ENCODE measurements at regions not wholly inside any gene's neighbourhood (a gene's known extent, or its start where the extent isn't known, plus 50 kb on each side); places are given as distances from the start of the nearest gene placed in this dataset.
A peak's percentile ranks its signal among the peaks of the same experiment; 100 is the strongest.
"Not testable (repeated sequence)": the region's sequence is repeated elsewhere in the genome, so short reads cannot be mapped to it uniquely, and the experiment has no call there.

DNA sequence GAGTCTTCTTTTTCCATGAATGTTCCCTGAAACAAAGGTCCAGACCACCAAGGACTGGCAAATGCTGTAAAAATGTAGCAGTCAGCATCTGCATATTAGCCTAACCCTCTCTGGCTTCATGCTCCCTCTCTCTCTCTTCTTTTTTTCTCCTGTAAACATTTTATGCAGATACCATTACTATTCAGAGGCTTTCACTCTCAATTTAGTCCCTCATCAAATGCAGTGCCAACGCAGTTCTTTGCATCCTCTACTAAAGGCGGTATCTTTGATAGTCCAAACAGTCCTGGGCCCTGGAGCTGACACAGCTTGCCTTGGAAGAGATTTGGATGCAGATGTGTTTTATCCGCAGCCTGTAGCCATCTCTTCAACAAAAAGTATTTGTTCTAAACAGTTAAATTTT, 167.1 kb upstream of the MMS22L start:
- no peak for DNase-seq (ENCODE audit: low read depth in 2 of 2)

- no peak for DNase-seq (ENCODE audit: low read depth in 2 of 2)
Measured at GRCh38 chr6:97456070-97456469, 173.1 kb upstream of the MMS22L start.

DNA sequence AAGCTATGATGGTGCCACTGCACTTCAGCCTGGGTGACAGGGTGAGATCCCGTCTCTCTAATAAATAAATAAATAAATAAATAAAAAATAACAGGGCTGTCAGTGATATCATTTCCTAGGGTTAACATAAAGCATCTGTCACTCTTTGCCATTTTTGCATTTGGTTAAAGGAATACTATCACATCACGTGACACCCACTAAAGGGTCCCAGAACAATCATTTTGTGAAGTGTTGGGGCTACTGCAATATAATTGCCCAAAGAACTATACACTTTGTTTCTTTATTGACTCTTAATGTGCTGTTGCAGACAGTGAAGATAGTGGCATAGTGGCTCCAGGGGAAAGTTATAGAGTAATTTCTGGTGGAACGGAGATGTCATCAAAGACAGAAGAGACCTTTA, 176.5 kb upstream of the MMS22L start:
- DNase-seq (ENCODE audit: low read depth in 2 of 2): no peak

DNA sequence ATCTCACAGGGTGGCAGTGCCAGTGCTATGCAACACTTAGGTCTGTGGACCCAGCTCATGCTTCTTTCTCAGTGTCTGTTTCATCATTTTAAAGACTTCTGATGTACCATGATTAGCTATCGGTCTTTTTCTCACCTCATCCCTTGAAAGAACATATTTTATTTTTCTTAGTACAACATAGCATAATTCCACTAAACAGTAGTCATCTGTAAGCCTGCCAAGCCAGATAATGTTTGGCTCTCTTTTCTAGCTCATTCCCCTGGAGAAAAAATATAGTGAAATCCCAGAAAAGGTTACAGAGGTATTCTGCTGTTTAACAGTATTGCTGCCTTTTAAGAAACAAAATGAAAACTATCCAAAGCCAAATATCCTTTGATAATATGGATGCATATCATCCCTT, 177.0 kb upstream of the MMS22L start:
- DNase-seq (ENCODE audit: low read depth in 2 of 2): no peak

- DNase-seq (ENCODE audit: low read depth in 2 of 2): no peak
Measured at GRCh38 chr6:97460394-97461080, 177.5 kb upstream of the MMS22L start.

GRCh38 chr6:97461218-97461617, 178.2 kb upstream of the MMS22L start:
- no peak for DNase-seq (ENCODE audit: low read depth in 2 of 2)

- no peak for DNase-seq (ENCODE audit: low read depth in 2 of 2)
Measured at GRCh38 chr6:97462031-97462430, 179.0 kb upstream of the MMS22L start.

DNA sequence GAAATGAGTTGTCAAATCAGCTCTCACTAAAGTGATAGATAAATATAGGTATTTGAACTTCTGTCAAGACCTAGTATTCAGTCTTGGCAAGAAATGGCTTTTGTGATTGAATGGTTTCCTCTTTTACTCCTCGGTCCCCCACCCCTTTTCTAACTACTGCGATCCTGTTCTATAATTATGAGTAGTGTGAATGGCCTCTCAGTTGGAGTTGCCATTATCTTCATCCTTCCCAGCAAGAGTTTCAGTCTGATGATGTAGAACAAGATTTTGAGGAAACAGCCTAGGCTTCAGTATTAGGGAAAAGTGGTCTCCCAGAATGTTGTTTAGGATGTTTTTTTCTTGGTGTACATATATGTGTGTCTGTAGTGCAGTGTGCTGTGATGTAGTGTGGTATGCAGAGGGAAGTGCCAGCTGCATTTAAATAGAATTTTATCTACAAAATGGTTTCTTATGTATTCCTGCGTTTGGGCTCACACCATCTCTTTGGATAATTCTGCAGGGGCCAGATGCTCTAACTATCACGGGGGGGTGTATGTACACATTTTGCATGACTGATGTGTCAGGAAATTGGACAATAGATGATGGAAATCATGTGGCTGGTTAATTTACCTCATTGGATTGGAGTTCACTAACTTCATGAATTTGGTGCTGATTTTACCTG, 180.1 kb upstream of the MMS22L start:
- no peak for DNase-seq (ENCODE audit: low read depth in 2 of 2)

GRCh38 chr6:97465877-97466561, 183.0 kb upstream of the MMS22L start:
- no peak for DNase-seq (ENCODE audit: low read depth in 2 of 2)

GRCh38 chr6:97468981-97469380, 186.0 kb upstream of the MMS22L start:
- no peak for DNase-seq (ENCODE audit: low read depth in 2 of 2)

DNA sequence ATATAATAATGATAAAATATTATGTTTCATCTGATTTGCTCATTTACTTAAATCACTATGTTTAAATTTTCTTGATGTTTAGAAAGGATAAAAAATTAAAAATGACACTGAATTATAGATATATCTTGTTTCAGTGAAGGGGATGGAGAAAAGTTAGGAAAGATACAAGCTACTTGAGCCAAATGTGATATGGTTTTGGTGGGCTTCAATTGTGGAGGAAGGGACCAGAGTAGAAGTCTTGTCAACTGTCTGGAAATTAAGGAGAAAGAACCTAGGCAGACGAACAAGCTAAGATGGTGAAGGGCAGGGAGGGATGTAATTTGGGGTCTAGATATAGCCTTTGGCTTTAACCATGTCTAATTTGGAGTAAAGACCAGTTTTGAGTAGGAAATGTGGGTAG, 186.4 kb upstream of the MMS22L start:
- DNase-seq (ENCODE audit: low read depth in 2 of 2): no peak

GRCh38 chr6:97470322-97470721, 187.3 kb upstream of the MMS22L start:
- no peak for DNase-seq (ENCODE audit: low read depth in 2 of 2)

DNA sequence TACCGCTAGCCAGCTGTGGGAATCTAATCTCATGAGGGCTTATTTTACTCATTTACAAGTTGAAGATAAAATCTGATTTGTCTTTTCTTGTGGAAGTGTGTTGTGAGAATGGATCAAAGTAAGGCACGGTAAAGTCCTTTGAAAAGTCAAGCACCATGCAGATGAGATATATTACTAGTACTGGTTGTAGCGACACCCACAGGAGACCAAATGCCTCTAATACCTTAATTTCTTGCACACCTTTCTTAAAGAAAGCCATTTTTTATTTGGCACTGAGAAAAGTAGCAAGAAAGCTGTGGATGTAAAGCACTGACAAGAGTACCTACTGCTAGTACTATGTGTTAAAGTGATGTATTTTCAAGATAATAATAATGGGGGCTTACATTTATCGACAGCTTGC, 191.0 kb upstream of the MMS22L start:
- DNase-seq (ENCODE audit: low read depth in 2 of 2): no peak

DNA sequence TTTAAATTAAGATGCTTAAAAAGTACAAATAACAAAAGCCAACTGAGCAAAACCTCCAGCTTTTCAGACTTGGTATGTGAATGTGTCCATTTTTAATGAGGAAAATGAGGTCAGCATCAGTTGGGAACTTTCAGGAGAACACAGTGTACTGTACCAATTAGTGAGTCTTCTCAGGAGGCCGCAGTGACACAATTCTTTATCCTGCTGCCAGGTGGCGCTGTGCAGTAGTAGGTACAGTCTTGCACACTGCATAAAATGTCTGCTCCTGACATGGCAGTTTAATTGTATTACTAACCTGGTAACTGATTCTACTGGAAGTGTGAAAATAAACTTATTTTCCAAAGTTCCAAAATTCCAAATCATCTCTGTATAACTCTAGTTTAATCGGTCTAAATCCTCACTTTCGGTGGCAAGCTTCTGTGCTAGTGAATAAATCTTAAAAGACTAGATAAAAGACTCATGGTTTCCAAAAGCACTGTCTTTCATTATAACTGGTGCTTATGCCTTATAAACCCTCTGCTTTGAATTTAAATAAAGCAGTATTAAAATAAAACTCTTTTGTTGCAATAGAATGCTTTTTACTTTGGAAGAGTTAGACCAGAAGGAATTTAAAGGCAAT, 214.8 kb upstream of the MMS22L start:
- DNase-seq (ENCODE audit: low read depth in 2 of 2): peak; percentile 31 to 33

DNA sequence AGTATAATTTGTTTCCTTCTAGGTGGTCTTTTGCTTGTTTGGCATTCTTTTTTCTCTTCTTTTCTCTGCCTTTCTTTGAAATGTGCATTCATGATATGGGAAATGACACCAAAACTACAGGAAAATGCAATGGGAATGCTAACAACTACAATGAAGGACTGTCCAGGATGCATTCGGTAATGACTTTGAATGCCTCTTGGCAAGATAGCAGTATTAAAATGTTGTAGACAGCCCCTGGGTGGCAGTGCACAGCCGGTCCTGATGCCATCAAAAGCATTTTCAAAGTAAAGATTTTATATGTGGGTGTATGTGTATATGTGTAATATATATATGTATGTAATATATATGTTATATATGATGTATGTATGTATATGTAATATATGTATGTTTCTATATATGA, 218.8 kb upstream of the MMS22L start:
- no peak for DNase-seq (ENCODE audit: low read depth in 2 of 2)

- no peak for DNase-seq (ENCODE audit: low read depth in 2 of 2)
Measured at GRCh38 chr6:97508646-97509045, 225.6 kb upstream of the MMS22L start.

GRCh38 chr6:97513260-97513659, 230.2 kb upstream of the MMS22L start:
- DNase-seq (ENCODE audit: low read depth in 2 of 2): not testable (repeated sequence)

GRCh38 chr6:97524811-97525210, 241.8 kb upstream of the MMS22L start:
- no peak for DNase-seq (ENCODE audit: low read depth in 2 of 2)

- no peak for DNase-seq (ENCODE audit: low read depth in 2 of 2)
Measured at GRCh38 chr6:97535800-97536199, 252.8 kb upstream of the MMS22L start.

- no peak for DNase-seq (ENCODE audit: low read depth in 2 of 2)
Measured at GRCh38 chr6:97548354-97548753, 265.3 kb upstream of the MMS22L start.

GRCh38 chr6:97557355-97557754, 274.3 kb upstream of the MMS22L start:
- DNase-seq (ENCODE audit: low read depth in 2 of 2): no peak

DNA sequence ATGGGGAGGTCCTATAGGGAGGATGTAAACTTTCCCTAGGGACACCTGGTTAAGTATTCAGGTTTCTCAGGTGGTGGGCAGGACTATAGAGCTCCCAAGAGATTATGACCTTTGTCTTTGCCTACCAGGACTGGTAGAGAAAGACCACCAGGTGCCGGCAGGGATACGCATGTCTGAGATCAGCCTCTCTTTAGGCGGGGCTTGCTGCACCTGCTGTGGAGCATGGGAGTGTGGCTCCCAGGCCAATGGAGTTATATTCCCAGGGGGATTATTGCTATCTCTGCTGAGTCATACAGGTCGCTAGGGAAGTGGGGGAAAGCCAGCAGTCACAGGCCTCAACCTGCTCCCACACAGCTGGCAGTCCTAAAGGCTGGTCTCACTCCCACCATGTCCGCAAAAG, 280.5 kb upstream of the MMS22L start:
- DNase-seq (ENCODE audit: low read depth in 2 of 2): no peak

GRCh38 chr6:97572943-97573342, 289.9 kb upstream of the MMS22L start:
- no peak for DNase-seq (ENCODE audit: low read depth in 2 of 2)

All from fibroblast of skin of left biceps (primary cell).